Osteoblast (primary cell): ENCODE measurements at regions not wholly inside any gene's neighbourhood (a gene's known extent, or its start where the extent isn't known, plus 50 kb on each side); places are given as distances from the start of the nearest gene placed in this dataset.

Source experiments
- DNase-seq: peaks from one replicate; pipeline ENCODE4 v3.0.0; 2011; ENCODE audit warnings: low spot score, mixed read lengths; ENCODE audit not compliant: insufficient read length; ENCODE audit errors: missing footprints
- H2AFZ ChIP-seq: 2 replicates; pipeline ENCODE4 v1.6.0; 2011; ENCODE audit warnings: mild to moderate bottlenecking, low read length
- H3K27ac ChIP-seq: 2 replicates; pipeline ENCODE4 v1.5.1; 2011; ENCODE audit warnings: mild to moderate bottlenecking, low read depth, low read length, moderate library complexity
- H3K27me3 ChIP-seq: 2 replicates; pipeline ENCODE4 v1.6.0; 2012; ENCODE audit warnings: mild to moderate bottlenecking, control low read depth, inconsistent platforms, low read length, moderate library complexity; ENCODE audit not compliant: insufficient read depth
- H3K36me3 ChIP-seq: 2 replicates; pipeline ENCODE4 v1.5.1; 2011; ENCODE audit warnings: mild to moderate bottlenecking, low read length, control low read depth, moderate library complexity; ENCODE audit not compliant: insufficient read depth
- H3K4me1 ChIP-seq: 2 replicates; pipeline ENCODE4 v1.5.1; 2011; ENCODE audit warnings: mild to moderate bottlenecking, low read length, control low read depth, moderate library complexity; ENCODE audit not compliant: insufficient read depth
- H3K4me2 ChIP-seq: 2 replicates; pipeline ENCODE4 v1.6.0; 2011; ENCODE audit warnings: mild to moderate bottlenecking, low read length; ENCODE audit not compliant: insufficient read depth
- H3K4me3 ChIP-seq: fragments of 200-600 bp; sonication (generic); 3 replicates; pipeline ENCODE4 v1.5.1; 2012; ENCODE audit warnings: mild to moderate bottlenecking, low read length, inconsistent platforms; ENCODE audit not compliant: insufficient read depth
- H3K79me2 ChIP-seq: 2 replicates; pipeline ENCODE4 v1.6.0; 2012; ENCODE audit warnings: mild to moderate bottlenecking, low read length, control low read depth, inconsistent platforms; ENCODE audit not compliant: insufficient read depth
- H3K9me3 ChIP-seq: 2 replicates; pipeline ENCODE4 v1.5.1; 2011; ENCODE audit warnings: low read depth, low read length, control low read depth
- H4K20me1 ChIP-seq: 2 replicates; pipeline ENCODE4 v1.6.0; 2012; ENCODE audit warnings: mild to moderate bottlenecking, low read length, control low read depth; ENCODE audit not compliant: insufficient read depth
- TF ChIP-seq, protein P1 (sequence below): IDR thresholded peaks from 2 replicates; pipeline ENCODE4 v1.5.1; 2011; ENCODE audit warnings: mild to moderate bottlenecking, low read depth, low read length, moderate library complexity; ENCODE audit errors: extremely low read depth

GRCh38 chr5:105397749-105398148 is 1835.2 kb upstream of the NUDT12 start:
- no peak overlapping the region for H3K27ac ChIP-seq
- no peaks in the 10 kb centered on the region for H3K27me3 ChIP-seq
- no peak overlapping the region for H3K4me3 ChIP-seq
- H3K79me2 ChIP-seq: no peaks in the 10 kb centered on the region
- TF ChIP-seq, protein P1, sequence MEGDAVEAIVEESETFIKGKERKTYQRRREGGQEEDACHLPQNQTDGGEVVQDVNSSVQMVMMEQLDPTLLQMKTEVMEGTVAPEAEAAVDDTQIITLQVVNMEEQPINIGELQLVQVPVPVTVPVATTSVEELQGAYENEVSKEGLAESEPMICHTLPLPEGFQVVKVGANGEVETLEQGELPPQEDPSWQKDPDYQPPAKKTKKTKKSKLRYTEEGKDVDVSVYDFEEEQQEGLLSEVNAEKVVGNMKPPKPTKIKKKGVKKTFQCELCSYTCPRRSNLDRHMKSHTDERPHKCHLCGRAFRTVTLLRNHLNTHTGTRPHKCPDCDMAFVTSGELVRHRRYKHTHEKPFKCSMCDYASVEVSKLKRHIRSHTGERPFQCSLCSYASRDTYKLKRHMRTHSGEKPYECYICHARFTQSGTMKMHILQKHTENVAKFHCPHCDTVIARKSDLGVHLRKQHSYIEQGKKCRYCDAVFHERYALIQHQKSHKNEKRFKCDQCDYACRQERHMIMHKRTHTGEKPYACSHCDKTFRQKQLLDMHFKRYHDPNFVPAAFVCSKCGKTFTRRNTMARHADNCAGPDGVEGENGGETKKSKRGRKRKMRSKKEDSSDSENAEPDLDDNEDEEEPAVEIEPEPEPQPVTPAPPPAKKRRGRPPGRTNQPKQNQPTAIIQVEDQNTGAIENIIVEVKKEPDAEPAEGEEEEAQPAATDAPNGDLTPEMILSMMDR: no peak
- H2AFZ ChIP-seq: no peak overlapping the region
- no peak for DNase-seq
- no peaks in the 10 kb centered on the region for H3K36me3 ChIP-seq
- no peaks in the 10 kb centered on the region for H3K9me3 ChIP-seq
- H3K4me1 ChIP-seq: no peaks in the 10 kb centered on the region
- H4K20me1 ChIP-seq: no peaks in the 10 kb centered on the region
- no peak overlapping the region for H3K4me2 ChIP-seq

GRCh38 chr5:105392710-105393149 is 1830.1 kb upstream of the NUDT12 start:
- H3K4me2 ChIP-seq: no peak overlapping the region
- H3K79me2 ChIP-seq: no peaks in the 10 kb centered on the region
- DNase-seq: no peak
- TF ChIP-seq, protein P1: no peak
- H2AFZ ChIP-seq: no peak overlapping the region
- no peaks in the 10 kb centered on the region for H3K9me3 ChIP-seq
- H3K4me3 ChIP-seq: no peak overlapping the region
- H3K27ac ChIP-seq: no peak overlapping the region
- no peaks in the 10 kb centered on the region for H3K27me3 ChIP-seq
- H3K36me3 ChIP-seq: no peaks in the 10 kb centered on the region
- no peaks in the 10 kb centered on the region for H3K4me1 ChIP-seq
- no peaks in the 10 kb centered on the region for H4K20me1 ChIP-seq

DNA sequence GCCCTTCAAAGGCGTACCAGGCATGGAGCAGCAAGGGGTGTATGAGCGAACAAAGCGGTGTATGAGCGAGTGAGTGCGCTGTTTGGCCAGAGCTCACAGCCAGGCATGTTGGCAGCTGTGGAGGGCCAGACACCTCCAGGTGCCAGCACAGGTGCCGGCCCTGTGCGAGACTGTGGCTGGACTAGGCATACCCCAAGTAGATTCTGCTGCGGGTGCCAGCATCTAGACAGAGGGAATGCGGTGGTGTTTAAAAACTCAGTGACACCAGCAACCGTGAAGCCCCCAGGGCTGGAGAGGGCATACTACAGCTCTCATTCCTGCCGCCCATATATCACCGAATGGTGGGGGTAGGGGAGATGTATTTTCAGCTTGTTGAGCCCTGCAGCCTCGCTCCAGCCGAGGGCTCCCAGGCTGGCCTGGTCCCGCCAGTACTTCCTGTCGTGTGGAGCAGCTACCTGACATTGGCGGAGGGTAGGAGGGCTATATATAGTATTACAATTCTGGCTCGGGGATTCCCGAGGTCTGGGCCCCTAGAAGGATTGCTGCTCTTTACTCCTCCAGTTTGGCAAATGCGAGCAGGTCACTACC is 1829.6 kb upstream of the NUDT12 start:
- no peaks in the 10 kb centered on the region for H3K79me2 ChIP-seq
- no peaks in the 10 kb centered on the region for H3K9me3 ChIP-seq
- H4K20me1 ChIP-seq: no peaks in the 10 kb centered on the region
- H3K27me3 ChIP-seq: no peaks in the 10 kb centered on the region
- no peak overlapping the region for H3K4me2 ChIP-seq
- TF ChIP-seq, protein P1: no peak
- no peak for DNase-seq
- no peak overlapping the region for H3K27ac ChIP-seq
- H2AFZ ChIP-seq: no peak overlapping the region
- H3K4me3 ChIP-seq: no peak overlapping the region
- no peaks in the 10 kb centered on the region for H3K4me1 ChIP-seq
- H3K36me3 ChIP-seq: no peaks in the 10 kb centered on the region

DNA sequence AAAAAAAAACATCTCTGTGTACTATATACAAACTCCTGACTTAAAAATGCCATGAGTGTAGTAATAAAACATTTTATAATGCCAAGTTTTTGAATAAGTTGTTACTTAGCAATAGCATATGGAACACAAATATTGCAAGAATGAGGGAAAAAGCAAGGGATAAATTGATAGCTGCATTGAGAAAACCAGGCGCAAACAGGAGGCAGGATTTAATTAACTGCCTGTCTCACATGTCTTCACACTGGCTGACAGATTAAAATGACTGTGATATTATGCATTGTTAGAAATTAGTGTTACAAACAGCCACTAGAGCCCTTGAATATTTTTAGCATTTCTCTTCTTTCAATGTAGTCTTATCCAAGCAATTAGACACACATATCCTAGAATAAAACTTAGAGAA is 1817.5 kb upstream of the NUDT12 start:
- no peaks in the 10 kb centered on the region for H3K27me3 ChIP-seq
- no peak for DNase-seq
- H3K4me2 ChIP-seq: no peak overlapping the region
- no peaks in the 10 kb centered on the region for H3K79me2 ChIP-seq
- no peak overlapping the region for H3K27ac ChIP-seq
- TF ChIP-seq, protein P1: no peak
- H3K9me3 ChIP-seq: no peaks in the 10 kb centered on the region
- H3K36me3 ChIP-seq: no peaks in the 10 kb centered on the region
- no peaks in the 10 kb centered on the region for H4K20me1 ChIP-seq
- H3K4me1 ChIP-seq: no peaks in the 10 kb centered on the region
- no peak overlapping the region for H3K4me3 ChIP-seq
- no peak overlapping the region for H2AFZ ChIP-seq
